Heart right ventricle (tissue), 16 donors: ENCODE measurements at regions not wholly inside any gene's neighbourhood (a gene's known extent, or its start where the extent isn't known, plus 50 kb on each side); places are given as distances from the start of the nearest gene placed in this dataset.

Source experiments
- ATAC-seq, 8 donors: fragments of 200-7000 bp; cut with Tn5 transposase; one replicate each; pipeline ENCODE4 v1.9.1; 2020; ENCODE audit warnings: mild to moderate bottlenecking in 8 of 8, moderate library complexity in 8 of 8, moderate number of reproducible peaks in 1 of 8
- DNase-seq, 2 donors: peaks; one replicate each; pipeline ENCODE4 v3.0.0-alpha.2; 2020
- H3K27ac ChIP-seq, 10 donors: fragments of 200-600 bp; sonication (generic) in 2 of 10; one replicate each; pipeline versions ENCODE4 v1.5.0 to v1.8.0; 2020 to 2022; ENCODE audit warnings: mild to moderate bottlenecking in 3 of 10
- H3K27me3 ChIP-seq, 7 donors: fragments of 200-600 bp; one replicate each; pipeline ENCODE4 v1.8.0; 2021 to 2022; ENCODE audit warnings: mild to moderate bottlenecking in 2 of 7
- H3K36me3 ChIP-seq, 9 donors: fragments of 200-600 bp; sonication (generic) in 1 of 9; one replicate each; pipeline versions ENCODE4 v1.5.0 to v1.8.0; 2020 to 2022; ENCODE audit warnings: mild to moderate bottlenecking in 2 of 9
- H3K4me1 ChIP-seq, 9 donors: fragments of 200-600 bp; sonication (generic) in 1 of 9; one replicate each; pipeline versions ENCODE4 v1.5.0 to v1.8.0; 2020 to 2022; ENCODE audit warnings: mild to moderate bottlenecking in 4 of 9
- H3K4me3 ChIP-seq, 10 donors: fragments of 200-600 bp; sonication (generic) in 2 of 10; one replicate each; pipeline versions ENCODE4 v1.5.0 to v1.8.0; 2020 to 2022; ENCODE audit warnings: mild to moderate bottlenecking in 7 of 10, moderate library complexity in 2 of 10
- H3K9me3 ChIP-seq, 11 donors: fragments of 200-600 bp in 10 of 11; sonication (generic) in 2 of 11; one replicate each; pipeline versions ENCODE4 v1.5.0 to v1.8.0; 2013 to 2022; ENCODE audit warnings: mild to moderate bottlenecking in 2 of 11, control low read depth in 1 of 11, moderate library complexity in 1 of 11
- CTCF ChIP-seq, 9 donors: fragments of 200-600 bp; sonication (generic) in 2 of 9; IDR thresholded peaks; one replicate each; pipeline versions ENCODE4 v1.5.0 to v1.8.0; 2021 to 2022; ENCODE audit warnings: antibody characterized with exemption in 9 of 9, mild to moderate bottlenecking in 5 of 9, moderate library complexity in 1 of 9
- WGBS, 2 donors: extraction: QIAGEN DNeasy Blood & Tissue Kit; methylation state at CpG; one replicate each; pipeline ENCODE4 v1.1.7; 2013; ENCODE audit warnings: inconsistent platforms in 1 of 2; 5-methylcytosine and 5-hydroxymethylcytosine counted together
- intact Hi-C, 10 donors: fragments of 100-400 bp; cut with DNase I; formaldehyde crosslinking; loops; one replicate each; pipeline versions ENCODE4 v1.11.1 to v1.14.2; 2022
- donor health status: Arrhythmogenic right ventricular cardiomyopathy.
- donor health status: ischemic (EF 13 %, LVEDD 7.1; RV severe dilation, severe dysfunction).
- donor health status: healthy with polysubstance abuse.
- donor health status: DM: no; HTN: yes; CAD: no.
- donor health status: DM: no; HTN: no; CAD: no.
- donor health status: ischemic (EF 25% LVEDD 6.9; RV normal size, moderate dysfunction).
- donor health status: ischemic (EF 25% LVEDD 5.7; RV mildly dilated, moderate dysfunction).
- donor health status: healthy.
- donor health status: DM: yes; HTN: yes; CAD: no.
- donor health status: Ischemic cardiomyopathy.
- donor health status: ischemic (EF 35%, LVEDD 5.7; RV mildly dilated, moderate dysfunction).
- donor health status: nonischemic (EF 11% LVEDD 7.7; RV severe dilation, severe dysfunction).
- donor health status: DM: yes; HTN: yes; CAD: no.
- donor health status: PGD.
- donor health status: ischemic (EF 29% LVEDD 5.4; RV normal size, mild dysfunction).
- donor health status: nonischemic (EF 23%, LVEDD 6.1; RV moderate dilation, normal function).

- no peaks in the 10 kb centered on the region for H3K36me3 ChIP-seq
- DNase-seq (no peak), ATAC-seq (no peak)
- no peak for TF ChIP-seq CTCF (IDR thresholded peaks at IDR 0.05)
- H3K4me1 ChIP-seq, result no peaks in the 10 kb centered on the region
- H3K9me3 ChIP-seq, result peaks cover 0 to 35% (median 5%) of the 10 kb centered on the region in 11 donors
- no peak overlapping the region for H3K27ac ChIP-seq
- no peaks in the 10 kb centered on the region for H3K27me3 ChIP-seq
- 61 to 83% methylated on average over 3 of the region's 3 CpGs for WGBS, 2 donors
- H3K4me3 ChIP-seq, result no peak overlapping the region
- intact Hi-C loops, result no loop called here
Observed at GRCh38 chr16:54353097-54353496, 66.5 kb upstream of the IRX3 start.

GRCh38 chr16:54351171-54351570, 64.6 kb upstream of the IRX3 start:
- ATAC-seq (no peak), DNase-seq (no peak)
- Histone ChIP-seq H3K4me3 (no peak overlapping the region), H3K27me3 (no peaks in the 10 kb centered on the region), H3K27ac (no peak overlapping the region), H3K4me1 (no peaks in the 10 kb centered on the region), H3K36me3 (no peaks in the 10 kb centered on the region), H3K9me3 (peaks cover 0 to 35% (median 5%) of the 10 kb centered on the region in 11 donors)
- intact Hi-C loops, result no loop called here
- WGBS, 2 donors, result 91 to 94% methylated on average over 5 of the region's 5 CpGs
- no peak for TF ChIP-seq CTCF (IDR thresholded peaks at IDR 0.05)

DNA sequence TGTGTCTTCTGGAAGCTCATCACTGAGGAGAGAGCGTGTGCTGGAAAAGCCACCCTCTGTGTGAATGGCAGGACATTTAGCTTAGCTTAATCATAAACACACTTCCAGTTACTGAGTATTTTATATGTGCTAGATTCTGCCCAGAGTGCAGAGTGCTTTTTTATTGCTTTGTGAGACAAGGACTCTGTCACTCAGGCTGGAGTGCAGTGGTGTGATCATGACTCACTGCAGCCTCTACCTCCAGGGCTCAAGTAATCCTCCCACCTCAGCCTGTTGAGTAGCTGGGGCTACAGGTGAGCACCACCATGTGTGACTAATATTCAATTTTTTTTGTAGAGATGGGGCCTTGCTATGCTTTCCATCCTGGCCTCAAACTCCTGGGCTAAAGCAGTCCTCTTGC, 61.4 kb upstream of the IRX3 start:
- DNase-seq (no peak), ATAC-seq (no peak)
- no peak overlapping the region for H3K4me3 ChIP-seq
- no peak overlapping the region for H3K27ac ChIP-seq
- WGBS, 2 donors, result 93 to 100% methylated on average over 1 of the region's 1 CpG
- no peaks in the 10 kb centered on the region for H3K27me3 ChIP-seq
- no peaks in the 10 kb centered on the region for H3K36me3 ChIP-seq
- no peak for TF ChIP-seq CTCF (IDR thresholded peaks at IDR 0.05)
- H3K9me3 ChIP-seq, result peaks cover 0 to 11% (median 0%) of the 10 kb centered on the region in 11 donors
- no peaks in the 10 kb centered on the region for H3K4me1 ChIP-seq
- intact Hi-C loops, result loop anchor here in 1 of 10 donors (10.0 kb wide), 1 partner anchor 57 kb away; no protein-coding TSS in a partner anchor

DNA sequence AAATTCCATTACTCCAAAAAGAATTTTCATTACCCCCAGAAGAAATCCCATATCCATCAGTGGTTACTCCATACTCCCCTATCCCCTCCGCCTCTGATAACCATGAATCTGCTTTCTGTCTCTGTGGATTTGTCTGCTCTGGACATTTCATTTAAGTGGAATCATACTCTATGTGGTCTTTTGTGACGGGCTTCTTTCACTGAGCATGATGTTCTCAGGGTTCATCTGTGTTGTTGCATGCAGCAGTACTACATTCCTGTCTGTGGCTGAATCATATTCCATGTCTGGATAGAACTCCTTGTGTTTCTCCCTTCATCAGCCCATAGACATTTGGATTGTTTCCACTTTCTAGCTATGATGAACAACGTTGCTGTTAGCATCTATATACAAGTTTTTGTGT, 59.5 kb upstream of the IRX3 start:
- no peaks in the 10 kb centered on the region for H3K36me3 ChIP-seq
- peaks cover 0 to 11% (median 0%) of the 10 kb centered on the region in 11 donors for H3K9me3 ChIP-seq
- H3K27me3 ChIP-seq, result no peaks in the 10 kb centered on the region
- no peak for TF ChIP-seq CTCF (IDR thresholded peaks at IDR 0.05)
- no peak overlapping the region for H3K4me3 ChIP-seq
- intact Hi-C loops, result loop anchor here in 1 of 10 donors (10.0 kb wide), 1 partner anchor 59 kb away; no protein-coding TSS in a partner anchor
- ATAC-seq, result no peak
- H3K4me1 ChIP-seq, result no peaks in the 10 kb centered on the region
- 72 to 79% methylated on average over 3 of the region's 3 CpGs for WGBS, 2 donors
- no peak overlapping the region for H3K27ac ChIP-seq
- DNase-seq, result no peak
